Peyer's patch (tissue), 4 donors: ENCODE measurements at regions not wholly inside any gene's neighbourhood (a gene's known extent, or its start where the extent isn't known, plus 50 kb on each side); places are given as distances from the start of the nearest gene placed in this dataset.

Experiments
- POLR2A ChIP-seq, 2 donors: fragments of 450-650 bp; IDR thresholded peaks; one replicate each; pipeline ENCODE4 v1.5.1; 2017; ENCODE audit warnings: antibody characterized with exemption in 2 of 2, mild to moderate bottlenecking in 2 of 2, moderate library complexity in 2 of 2
- TF ChIP-seq, protein P1 (sequence below), 6 experiments: fragments of 450-650 bp in 4 of 6; fragments of 200-600 bp in 2 of 6; sonication (generic) in 1 of 6; IDR thresholded peaks; one replicate each; pipeline ENCODE4 v1.5.1; 2017 to 2019; ENCODE audit warnings: antibody characterized with exemption in 6 of 6, mild to moderate bottlenecking in 3 of 6, moderate library complexity in 1 of 6

DNA sequence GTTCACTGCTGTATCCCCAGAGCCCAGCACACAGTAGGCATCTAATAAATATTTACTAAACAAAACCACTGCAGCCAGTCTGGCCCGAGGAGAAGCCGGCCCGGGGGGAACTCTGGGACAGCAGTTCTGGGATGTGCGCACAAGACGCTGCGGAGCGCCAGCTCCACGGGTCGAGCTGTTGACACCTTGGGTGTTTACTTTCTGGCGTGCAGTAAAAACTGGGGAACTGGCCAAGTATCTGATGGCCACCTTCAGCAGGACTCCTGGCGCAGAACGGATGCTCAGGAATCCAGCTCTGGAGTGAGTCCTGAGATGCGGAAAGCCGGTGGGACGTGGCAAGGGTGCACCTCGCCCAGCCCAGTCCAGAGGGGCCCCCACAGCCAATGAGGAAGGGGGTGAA, 65.6 kb downstream of the NCOR2 start:
- TF ChIP-seq, protein P1, sequence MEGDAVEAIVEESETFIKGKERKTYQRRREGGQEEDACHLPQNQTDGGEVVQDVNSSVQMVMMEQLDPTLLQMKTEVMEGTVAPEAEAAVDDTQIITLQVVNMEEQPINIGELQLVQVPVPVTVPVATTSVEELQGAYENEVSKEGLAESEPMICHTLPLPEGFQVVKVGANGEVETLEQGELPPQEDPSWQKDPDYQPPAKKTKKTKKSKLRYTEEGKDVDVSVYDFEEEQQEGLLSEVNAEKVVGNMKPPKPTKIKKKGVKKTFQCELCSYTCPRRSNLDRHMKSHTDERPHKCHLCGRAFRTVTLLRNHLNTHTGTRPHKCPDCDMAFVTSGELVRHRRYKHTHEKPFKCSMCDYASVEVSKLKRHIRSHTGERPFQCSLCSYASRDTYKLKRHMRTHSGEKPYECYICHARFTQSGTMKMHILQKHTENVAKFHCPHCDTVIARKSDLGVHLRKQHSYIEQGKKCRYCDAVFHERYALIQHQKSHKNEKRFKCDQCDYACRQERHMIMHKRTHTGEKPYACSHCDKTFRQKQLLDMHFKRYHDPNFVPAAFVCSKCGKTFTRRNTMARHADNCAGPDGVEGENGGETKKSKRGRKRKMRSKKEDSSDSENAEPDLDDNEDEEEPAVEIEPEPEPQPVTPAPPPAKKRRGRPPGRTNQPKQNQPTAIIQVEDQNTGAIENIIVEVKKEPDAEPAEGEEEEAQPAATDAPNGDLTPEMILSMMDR (IDR thresholded peaks at IDR 0.05): no peak
- no peak for TF ChIP-seq POLR2A (IDR thresholded peaks at IDR 0.05)
